ENCODE measurements at regions not wholly inside any gene's neighbourhood (a gene's known extent, or its start where the extent isn't known, plus 50 kb on each side); places are given as distances from the start of the nearest gene placed in this dataset.
A peak's percentile ranks its signal among the peaks of the same experiment; 100 is the strongest.

DNA sequence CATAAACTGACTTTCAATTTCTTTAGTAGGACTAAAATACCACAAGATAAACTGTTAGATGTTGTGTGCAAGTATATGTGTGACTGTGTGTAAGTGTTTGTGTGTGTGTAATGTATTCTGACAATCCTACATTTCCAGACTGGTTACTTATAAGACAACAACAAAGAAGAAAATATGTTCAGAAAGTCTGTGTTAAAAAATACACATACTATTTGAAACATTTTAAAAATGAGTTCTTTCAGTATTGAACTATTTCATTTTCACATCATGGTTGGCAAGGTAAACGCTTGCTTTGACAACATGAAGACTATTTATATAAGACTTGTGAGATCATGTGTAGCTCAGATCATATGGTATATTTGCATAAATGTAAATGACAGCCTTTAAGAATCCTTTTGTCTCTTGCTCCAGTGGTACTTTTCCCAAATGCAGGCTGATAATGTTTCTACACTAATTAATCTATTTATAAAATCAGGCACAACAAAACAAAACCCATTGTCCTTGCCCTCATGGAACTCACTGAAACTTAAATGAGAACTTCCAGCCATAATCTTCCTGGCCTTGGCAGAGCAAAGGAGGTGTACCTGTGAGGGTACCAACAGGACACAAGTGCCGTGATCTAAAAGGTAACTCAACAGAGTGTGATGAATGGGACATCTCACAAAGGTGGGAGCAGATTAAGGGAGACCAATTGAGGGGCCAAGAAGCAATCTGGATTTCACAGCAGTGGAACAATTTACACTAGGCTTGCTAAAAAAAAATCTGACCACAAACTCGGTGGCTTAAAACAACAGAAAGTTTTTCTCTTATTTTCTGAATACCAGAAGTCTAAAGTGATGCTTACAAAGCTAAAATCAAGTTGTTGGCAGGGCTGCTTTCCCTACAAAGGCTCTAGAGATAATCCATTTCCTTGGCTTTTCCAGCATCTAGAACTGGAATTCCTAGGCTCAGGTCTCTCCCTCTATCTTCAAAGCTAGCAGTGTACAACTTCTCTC is 349.0 kb downstream of the TBC1D4 start:
- Histone ChIP-seq H3K9me3 (ENCODE audit: control insufficient read depth, low read length) (peaks cover 6% of the 10 kb centered on the region), H3K36me3 (ENCODE audit: control insufficient read depth, insufficient read depth, low read length) (no peaks in the 10 kb centered on the region), H3K4me3 (ENCODE audit: extremely low read depth, insufficient read depth, low read length, poor library complexity, severe bottlenecking) (no peak overlapping the region), H3K27ac (ENCODE audit: low read depth, low read length, severe bottlenecking) (no peak overlapping the region), H3K4me1 (ENCODE audit: control insufficient read depth, insufficient read depth, low read length, poor library complexity, severe bottlenecking) (no peaks in the 10 kb centered on the region)
- WGBS, 2 experiments (ENCODE audit: insufficient coverage in 2 of 2): 94% methylated on average over 2 of the region's 3 CpGs; no CpG with 5 or more reads in 1 of the 2 experiments

DNA sequence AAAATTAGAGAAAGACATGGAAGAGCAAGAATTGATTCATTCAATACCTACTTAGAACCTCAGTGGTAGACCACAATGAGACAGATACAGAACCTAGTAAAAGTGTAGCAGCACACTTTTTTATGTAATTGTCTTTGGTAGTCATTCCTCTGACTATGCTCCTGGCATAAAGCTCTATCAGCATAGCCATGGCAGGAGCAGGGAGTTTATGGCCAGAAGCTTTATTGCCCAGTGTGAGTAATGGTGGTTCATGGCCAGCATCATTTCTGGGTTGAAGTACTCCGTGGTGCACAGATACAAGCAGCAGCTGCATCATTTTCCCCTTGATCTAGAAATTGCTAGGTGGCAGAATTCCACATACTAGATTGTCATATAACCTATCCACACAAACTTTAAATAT is 352.6 kb downstream of the TBC1D4 start:
- no peak overlapping the region for H3K27ac ChIP-seq (ENCODE audit: low read depth, low read length, severe bottlenecking)
- no peaks in the 10 kb centered on the region for H3K9me3 ChIP-seq (ENCODE audit: control insufficient read depth, low read length)
- H3K4me3 ChIP-seq (ENCODE audit: extremely low read depth, insufficient read depth, low read length, poor library complexity, severe bottlenecking): no peak overlapping the region
- H3K4me1 ChIP-seq (ENCODE audit: control insufficient read depth, insufficient read depth, low read length, poor library complexity, severe bottlenecking): no peaks in the 10 kb centered on the region
- no CpG with 5 or more reads among the region's 1 CpG for WGBS, 2 experiments (ENCODE audit: insufficient coverage in 2 of 2)
- no peaks in the 10 kb centered on the region for H3K36me3 ChIP-seq (ENCODE audit: control insufficient read depth, insufficient read depth, low read length)

DNA sequence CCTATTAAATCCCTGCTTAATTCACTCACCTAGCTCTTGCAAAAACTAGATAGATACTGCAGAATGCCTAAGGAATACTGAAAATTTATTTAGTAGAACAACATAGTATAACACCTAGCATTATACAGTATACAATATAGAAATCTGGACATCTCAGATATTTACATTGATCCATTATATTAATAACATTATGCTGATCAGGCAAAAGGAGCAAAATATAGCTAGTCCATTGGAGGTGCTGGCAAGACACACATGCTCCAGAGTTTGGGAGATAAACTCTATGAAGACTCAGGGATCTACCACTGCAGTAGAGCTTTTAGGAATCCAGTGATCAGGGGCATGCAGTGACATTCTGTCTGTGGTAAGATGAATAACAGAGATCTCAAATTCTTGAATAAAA is 357.6 kb downstream of the TBC1D4 start:
- Histone ChIP-seq H3K4me1 (ENCODE audit: control insufficient read depth, insufficient read depth, low read length, poor library complexity, severe bottlenecking) (no peaks in the 10 kb centered on the region), H3K4me3 (ENCODE audit: extremely low read depth, insufficient read depth, low read length, poor library complexity, severe bottlenecking) (no peak overlapping the region), H3K9me3 (ENCODE audit: control insufficient read depth, low read length) (peaks cover 3% of the 10 kb centered on the region), H3K36me3 (ENCODE audit: control insufficient read depth, insufficient read depth, low read length) (no peaks in the 10 kb centered on the region), H3K27ac (ENCODE audit: low read depth, low read length, severe bottlenecking) (no peak overlapping the region)

DNA sequence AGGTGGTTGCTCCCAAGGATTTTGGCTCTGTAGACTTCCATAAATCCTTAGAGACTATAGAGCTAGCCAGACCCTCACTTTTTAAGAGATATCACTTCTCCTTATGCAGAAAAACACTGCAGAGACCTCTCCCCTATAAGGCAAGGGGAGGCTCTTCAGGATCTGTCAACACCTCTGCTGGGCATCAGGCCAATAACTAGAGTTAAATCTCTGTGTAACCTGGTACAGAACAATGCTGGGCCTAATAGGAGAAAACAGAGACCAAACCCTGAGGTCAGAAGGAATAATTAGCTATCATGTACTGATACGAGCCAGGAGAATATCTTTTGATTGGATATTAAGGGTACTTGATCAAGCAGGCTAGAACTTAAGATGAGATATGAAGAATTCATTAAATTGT is 358.5 kb downstream of the TBC1D4 start:
- 78 to 81% methylated on average over 1 of the region's 1 CpG for WGBS, 2 experiments (ENCODE audit: insufficient coverage in 2 of 2)
- no peak overlapping the region for H3K27ac ChIP-seq (ENCODE audit: low read depth, low read length, severe bottlenecking)

DNA sequence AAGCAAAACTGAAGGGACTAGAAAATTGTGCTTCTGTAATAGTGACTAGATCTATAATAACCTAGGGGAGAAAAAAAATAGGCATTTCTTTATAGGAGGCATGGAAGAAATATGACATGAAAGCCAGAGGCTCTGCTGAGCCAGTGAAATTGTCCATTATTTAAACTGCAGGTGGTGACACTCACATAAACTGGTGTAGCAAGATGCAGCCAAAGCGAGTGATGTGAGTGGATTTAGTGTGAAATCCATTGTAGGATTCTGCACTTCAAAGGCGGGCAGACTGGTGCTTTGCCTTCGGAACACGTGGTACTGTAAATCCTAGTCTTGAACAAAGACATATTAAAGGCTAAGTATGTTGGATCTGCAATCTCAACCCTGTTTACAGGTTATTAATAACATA is 361.9 kb downstream of the TBC1D4 start:
- 71 to 92% methylated on average over 1 of the region's 4 CpGs for WGBS, 2 experiments (ENCODE audit: insufficient coverage in 2 of 2)
- H3K36me3 ChIP-seq (ENCODE audit: control insufficient read depth, insufficient read depth, low read length): no peaks in the 10 kb centered on the region
- no peaks in the 10 kb centered on the region for H3K4me1 ChIP-seq (ENCODE audit: control insufficient read depth, insufficient read depth, low read length, poor library complexity, severe bottlenecking)
- no peak overlapping the region for H3K4me3 ChIP-seq (ENCODE audit: extremely low read depth, insufficient read depth, low read length, poor library complexity, severe bottlenecking)
- peaks cover 3% of the 10 kb centered on the region for H3K9me3 ChIP-seq (ENCODE audit: control insufficient read depth, low read length)
- no peak overlapping the region for H3K27ac ChIP-seq (ENCODE audit: low read depth, low read length, severe bottlenecking)

More for the DNA sequence above, 358.5 kb downstream of the TBC1D4 start:
- H3K9me3 ChIP-seq (ENCODE audit: control insufficient read depth, low read length): peaks cover 3% of the 10 kb centered on the region
- H3K4me3 ChIP-seq (ENCODE audit: extremely low read depth, insufficient read depth, low read length, poor library complexity, severe bottlenecking): no peak overlapping the region
- H3K36me3 ChIP-seq (ENCODE audit: control insufficient read depth, insufficient read depth, low read length): no peaks in the 10 kb centered on the region
- H3K4me1 ChIP-seq (ENCODE audit: control insufficient read depth, insufficient read depth, low read length, poor library complexity, severe bottlenecking): no peaks in the 10 kb centered on the region

DNA sequence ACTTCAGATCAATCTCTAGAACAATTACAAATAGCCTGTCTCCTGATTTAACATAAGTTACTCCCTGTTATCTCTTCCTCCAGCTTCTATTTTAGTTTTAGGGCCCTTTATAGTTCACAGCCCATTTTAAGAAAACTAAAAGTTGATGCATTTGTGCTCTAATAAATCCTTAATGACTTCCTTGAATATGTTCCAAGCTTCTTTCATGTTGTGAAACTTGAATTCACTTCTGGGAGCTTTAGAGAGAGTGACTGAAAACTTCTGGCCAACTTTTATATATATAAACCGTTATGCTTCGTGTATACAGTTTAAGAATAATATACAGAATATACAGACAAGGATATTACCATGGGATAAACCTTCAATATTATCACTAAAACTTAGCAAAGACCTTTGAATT is 366.8 kb downstream of the TBC1D4 start:
- no CpG with 5 or more reads among the region's 2 CpGs for WGBS, 2 experiments (ENCODE audit: insufficient coverage in 2 of 2)
- H3K4me3 ChIP-seq (ENCODE audit: extremely low read depth, insufficient read depth, low read length, poor library complexity, severe bottlenecking): no peak overlapping the region
- no peaks in the 10 kb centered on the region for H3K36me3 ChIP-seq (ENCODE audit: control insufficient read depth, insufficient read depth, low read length)
- no peaks in the 10 kb centered on the region for H3K9me3 ChIP-seq (ENCODE audit: control insufficient read depth, low read length)
- no peak overlapping the region for H3K27ac ChIP-seq (ENCODE audit: low read depth, low read length, severe bottlenecking)
- no peaks in the 10 kb centered on the region for H3K4me1 ChIP-seq (ENCODE audit: control insufficient read depth, insufficient read depth, low read length, poor library complexity, severe bottlenecking)

DNA sequence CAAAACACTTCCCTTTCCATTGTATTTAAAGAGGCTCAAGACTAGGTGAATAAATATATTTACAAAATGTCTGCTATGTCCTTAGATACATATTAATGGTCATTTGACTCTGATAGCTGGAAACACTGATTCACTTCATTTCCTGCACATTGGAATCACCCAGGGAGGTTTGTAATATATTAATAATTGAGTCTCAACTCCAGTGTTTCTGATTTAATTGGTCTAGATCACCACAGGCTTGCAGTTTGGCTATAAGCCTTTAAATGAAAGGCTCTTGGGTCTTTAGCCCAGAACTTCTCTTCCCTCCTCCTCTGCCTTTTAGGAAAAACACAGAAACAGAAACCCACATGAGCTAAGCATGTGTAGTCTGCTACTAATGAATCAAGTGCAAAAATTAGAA is 378.0 kb downstream of the TBC1D4 start:
- H3K4me3 ChIP-seq (ENCODE audit: extremely low read depth, insufficient read depth, low read length, poor library complexity, severe bottlenecking): no peak overlapping the region
- no peaks in the 10 kb centered on the region for H3K4me1 ChIP-seq (ENCODE audit: control insufficient read depth, insufficient read depth, low read length, poor library complexity, severe bottlenecking)
- no peaks in the 10 kb centered on the region for H3K9me3 ChIP-seq (ENCODE audit: control insufficient read depth, low read length)
- no peaks in the 10 kb centered on the region for H3K36me3 ChIP-seq (ENCODE audit: control insufficient read depth, insufficient read depth, low read length)
- no peak overlapping the region for H3K27ac ChIP-seq (ENCODE audit: low read depth, low read length, severe bottlenecking)

DNA sequence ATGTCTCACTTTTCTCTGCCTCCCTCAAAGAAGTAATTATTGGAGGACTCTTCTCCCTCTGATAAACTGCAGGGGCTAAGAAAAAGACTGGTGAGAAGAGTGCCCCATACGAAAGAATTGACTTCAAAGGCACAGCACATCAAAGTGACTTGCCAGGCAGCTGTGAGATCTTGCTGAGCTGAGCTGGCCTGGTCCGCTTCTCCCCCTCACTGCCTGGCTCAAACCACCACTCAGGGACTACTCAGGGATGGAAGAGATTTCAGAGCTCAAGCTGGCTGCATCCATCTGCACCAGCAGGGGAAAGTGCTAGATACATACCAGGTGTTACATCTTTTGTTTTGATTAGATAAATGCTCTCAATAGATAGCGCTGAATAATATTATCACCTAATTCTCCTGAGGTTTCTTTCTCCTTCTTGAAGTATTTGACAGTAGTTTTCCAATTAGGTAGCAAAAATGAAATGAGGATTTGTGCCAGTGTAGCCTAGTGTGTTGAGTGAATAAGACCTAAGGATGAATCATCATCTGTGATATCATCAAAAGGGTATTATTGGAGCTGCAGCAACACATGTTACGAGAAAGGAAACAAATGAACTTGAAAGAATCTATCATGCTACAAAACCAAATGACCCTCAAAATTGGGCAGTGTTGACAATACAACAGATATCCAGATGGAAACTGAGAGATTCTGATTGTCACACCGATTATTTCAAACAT is 379.8 kb downstream of the TBC1D4 start:
- no peaks in the 10 kb centered on the region for H3K36me3 ChIP-seq (ENCODE audit: control insufficient read depth, insufficient read depth, low read length)
- no peaks in the 10 kb centered on the region for H3K9me3 ChIP-seq (ENCODE audit: control insufficient read depth, low read length)
- H3K27ac ChIP-seq (ENCODE audit: low read depth, low read length, severe bottlenecking): peak overlapping the region; percentile 17
- no peaks in the 10 kb centered on the region for H3K4me1 ChIP-seq (ENCODE audit: control insufficient read depth, insufficient read depth, low read length, poor library complexity, severe bottlenecking)
- WGBS, 2 experiments (ENCODE audit: insufficient coverage in 2 of 2): 8 to 50% methylated on average over 2 to 3 of the region's 5 CpGs
- H3K4me3 ChIP-seq (ENCODE audit: extremely low read depth, insufficient read depth, low read length, poor library complexity, severe bottlenecking): no peak overlapping the region

DNA sequence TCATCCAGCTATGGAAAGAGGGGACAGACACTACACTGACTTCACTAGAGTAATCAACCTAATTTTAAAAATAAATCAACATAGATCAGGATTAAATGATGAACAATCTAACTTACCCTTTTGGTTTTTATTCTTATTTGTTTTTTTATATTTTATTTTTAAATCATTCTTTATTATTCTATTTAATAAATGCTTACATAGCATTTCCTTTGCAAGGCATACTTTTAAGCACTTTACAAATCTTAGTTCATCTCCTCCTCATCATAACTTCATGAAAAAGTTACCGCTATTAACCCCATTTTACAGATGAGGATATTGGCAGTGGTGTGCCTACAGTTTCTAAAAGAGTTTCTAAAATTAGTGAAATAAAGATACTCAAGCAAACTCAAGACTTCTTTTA is 380.6 kb downstream of the TBC1D4 start:
- WGBS, 2 experiments (ENCODE audit: insufficient coverage in 2 of 2): no CpG with 5 or more reads among the region's 1 CpG
- H3K4me3 ChIP-seq (ENCODE audit: extremely low read depth, insufficient read depth, low read length, poor library complexity, severe bottlenecking): no peak overlapping the region
- no peaks in the 10 kb centered on the region for H3K4me1 ChIP-seq (ENCODE audit: control insufficient read depth, insufficient read depth, low read length, poor library complexity, severe bottlenecking)
- H3K36me3 ChIP-seq (ENCODE audit: control insufficient read depth, insufficient read depth, low read length): no peaks in the 10 kb centered on the region
- H3K9me3 ChIP-seq (ENCODE audit: control insufficient read depth, low read length): no peaks in the 10 kb centered on the region
- peak overlapping the region; percentile 17 for H3K27ac ChIP-seq (ENCODE audit: low read depth, low read length, severe bottlenecking)

DNA sequence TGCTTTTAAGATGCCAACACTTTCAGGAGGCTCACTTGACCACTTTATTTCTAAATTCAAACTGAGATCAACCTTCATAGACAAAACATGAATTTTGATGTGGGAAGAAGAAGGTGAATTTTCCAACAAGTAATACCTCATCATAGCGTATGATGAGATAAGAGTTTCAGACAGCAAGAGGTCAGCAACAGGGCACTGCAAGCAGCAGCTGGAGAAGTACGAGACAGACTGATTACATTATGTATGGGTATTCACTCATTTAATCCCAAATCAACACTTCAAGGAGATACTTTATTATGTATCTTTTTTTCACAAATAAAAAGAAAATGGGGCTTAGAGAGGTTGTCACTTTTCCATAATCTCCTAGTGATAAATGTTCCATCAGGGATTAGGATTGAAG is 389.8 kb downstream of the TBC1D4 start:
- Histone ChIP-seq H3K4me1 (ENCODE audit: control insufficient read depth, insufficient read depth, low read length, poor library complexity, severe bottlenecking) (peaks cover 5% of the 10 kb centered on the region), H3K4me3 (ENCODE audit: extremely low read depth, insufficient read depth, low read length, poor library complexity, severe bottlenecking) (no peak overlapping the region), H3K9me3 (ENCODE audit: control insufficient read depth, low read length) (no peaks in the 10 kb centered on the region), H3K36me3 (ENCODE audit: control insufficient read depth, insufficient read depth, low read length) (no peaks in the 10 kb centered on the region), H3K27ac (ENCODE audit: low read depth, low read length, severe bottlenecking) (no peak overlapping the region)
- WGBS, 2 experiments (ENCODE audit: insufficient coverage in 2 of 2): no CpG with 5 or more reads among the region's 2 CpGs

DNA sequence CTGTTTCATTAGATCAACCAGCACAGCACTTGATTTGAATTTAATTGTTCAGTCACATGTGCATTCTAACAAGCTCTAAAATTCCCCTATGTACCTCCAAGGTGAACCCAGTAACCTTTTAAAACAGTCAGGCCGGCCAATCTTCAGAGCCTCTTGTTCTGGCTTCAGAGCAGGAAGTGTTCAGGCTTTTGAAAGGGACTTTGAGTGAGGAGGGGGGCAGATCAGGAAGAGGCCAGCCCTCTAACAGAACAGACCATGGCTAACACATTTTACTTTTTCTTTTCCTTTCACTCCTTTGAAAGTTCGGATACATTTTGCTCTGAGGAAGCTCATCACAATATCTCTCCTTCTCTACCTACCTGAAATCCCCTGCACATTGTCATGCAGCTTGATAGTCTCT is 390.3 kb downstream of the TBC1D4 start:
- H3K27ac ChIP-seq (ENCODE audit: low read depth, low read length, severe bottlenecking): peak overlapping the region; percentile 32
- H3K9me3 ChIP-seq (ENCODE audit: control insufficient read depth, low read length): no peaks in the 10 kb centered on the region
- no peak overlapping the region for H3K4me3 ChIP-seq (ENCODE audit: extremely low read depth, insufficient read depth, low read length, poor library complexity, severe bottlenecking)
- peaks cover 5% of the 10 kb centered on the region for H3K4me1 ChIP-seq (ENCODE audit: control insufficient read depth, insufficient read depth, low read length, poor library complexity, severe bottlenecking)
- WGBS, 2 experiments (ENCODE audit: insufficient coverage in 2 of 2): 80 to 94% methylated on average over 1 of the region's 2 CpGs
- H3K36me3 ChIP-seq (ENCODE audit: control insufficient read depth, insufficient read depth, low read length): no peaks in the 10 kb centered on the region

All from mesodermal cell (in vitro differentiated cells).